GM19351 (cell line): ENCODE measurements at regions not wholly inside any gene's neighbourhood (a gene's known extent, or its start where the extent isn't known, plus 50 kb on each side); places are given as distances from the start of the nearest gene placed in this dataset.
A peak's percentile ranks its signal among the peaks of the same experiment; 100 is the strongest.

Source experiments
- ATAC-seq: cut with Tn5 transposase; IDR thresholded peaks from one replicate; pipeline ENCODE4 v1.9.1; 2021; ENCODE audit warnings: mild to moderate bottlenecking, moderate library complexity; ENCODE audit not compliant: unreplicated experiment

GRCh38 chrX:107502316-107502715 lies 52.9 kb downstream of the FRMPD3 start:
- no peak for ATAC-seq

DNA sequence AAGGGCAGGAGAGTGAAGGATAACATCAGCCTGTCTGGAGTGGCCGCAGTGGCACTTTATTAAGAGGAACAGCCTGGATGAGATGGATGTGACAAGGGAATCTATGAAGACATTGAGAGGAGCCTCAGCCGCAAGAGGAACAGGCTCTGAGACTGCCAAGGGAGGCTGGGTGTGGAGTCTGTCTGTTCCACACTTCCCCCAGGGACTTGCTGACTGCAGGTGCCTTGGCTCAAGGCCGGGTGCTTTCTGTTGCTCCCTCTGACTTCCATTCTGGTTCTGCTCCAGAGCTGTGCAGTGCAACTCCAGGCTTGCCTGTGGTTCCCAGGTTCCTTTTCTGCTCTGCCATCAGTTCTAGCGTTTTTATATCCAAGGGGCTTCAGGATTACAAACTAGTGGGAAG lies 54.6 kb downstream of the FRMPD3 start:
- no peak for ATAC-seq

DNA sequence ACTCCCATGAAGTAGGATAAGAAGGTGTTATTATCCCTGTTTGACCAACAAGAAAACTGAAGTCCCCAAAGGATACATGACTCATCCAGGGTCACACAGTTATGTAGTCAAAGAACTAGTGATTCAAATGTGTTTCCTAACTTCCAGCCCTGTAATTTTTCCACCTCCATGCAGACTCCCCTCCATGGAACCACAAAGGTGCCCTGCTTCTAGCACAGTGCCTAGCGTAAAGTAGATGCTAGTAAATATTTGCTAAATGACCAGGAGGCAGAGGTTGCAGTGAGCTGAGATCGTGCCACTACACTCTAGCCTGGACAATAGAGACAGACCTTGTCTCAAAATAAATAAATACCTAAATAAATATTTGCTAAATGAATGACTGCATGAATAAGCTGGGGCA lies 55.8 kb downstream of the FRMPD3 start:
- no peak for ATAC-seq

DNA sequence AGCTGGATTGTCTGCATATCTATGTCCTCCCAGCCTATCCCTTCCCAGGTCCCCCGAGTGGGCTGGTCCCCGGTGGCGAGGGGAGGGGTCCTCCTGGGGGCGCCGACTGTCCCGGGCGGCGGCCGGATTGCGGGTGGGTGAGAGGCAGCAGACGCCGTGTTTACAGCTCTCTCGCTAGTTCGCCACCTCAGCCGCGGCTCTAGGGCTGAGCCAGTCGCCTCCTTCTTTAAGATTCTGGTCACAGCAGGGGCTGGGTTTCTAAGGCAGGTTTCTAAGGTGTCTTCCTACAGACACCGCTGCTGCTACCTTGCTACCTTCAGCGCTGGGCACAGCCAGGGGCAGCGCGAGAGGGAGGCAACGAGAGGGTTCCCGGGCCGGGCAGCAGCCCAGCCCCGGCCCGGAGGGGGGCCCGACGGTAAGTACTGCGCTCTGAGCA lies 57.2 kb downstream of the FRMPD3 start:
- ATAC-seq, result no peak

GRCh38 chrX:107507093-107507743 lies 57.8 kb downstream of the FRMPD3 start:
- no peak for ATAC-seq

GRCh38 chrX:107507744-107508117 lies 58.3 kb downstream of the FRMPD3 start:
- ATAC-seq, result no peak

DNA sequence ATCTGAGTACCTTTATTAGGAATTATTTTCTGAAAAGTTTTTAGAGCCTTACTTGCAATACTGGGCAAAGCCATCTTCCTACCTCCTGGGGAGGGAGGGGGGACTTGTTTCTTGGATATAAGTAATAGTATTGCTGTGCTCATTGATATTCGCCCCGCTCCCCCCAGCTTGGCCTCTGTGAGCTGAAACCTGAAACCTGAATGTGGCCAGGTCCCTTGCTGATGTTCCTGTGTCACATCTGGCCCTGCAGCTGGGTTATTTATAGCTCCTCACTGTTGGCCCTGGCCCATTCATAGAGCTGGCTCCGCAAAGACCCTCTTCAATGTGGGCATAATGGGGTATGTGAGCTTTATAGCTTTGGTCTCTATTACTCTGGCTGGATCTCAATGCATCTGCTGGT lies 59.5 kb downstream of the FRMPD3 start:
- no peak for ATAC-seq

GRCh38 chrX:107514944-107515343 lies 65.5 kb downstream of the FRMPD3 start:
- ATAC-seq, result no peak

DNA sequence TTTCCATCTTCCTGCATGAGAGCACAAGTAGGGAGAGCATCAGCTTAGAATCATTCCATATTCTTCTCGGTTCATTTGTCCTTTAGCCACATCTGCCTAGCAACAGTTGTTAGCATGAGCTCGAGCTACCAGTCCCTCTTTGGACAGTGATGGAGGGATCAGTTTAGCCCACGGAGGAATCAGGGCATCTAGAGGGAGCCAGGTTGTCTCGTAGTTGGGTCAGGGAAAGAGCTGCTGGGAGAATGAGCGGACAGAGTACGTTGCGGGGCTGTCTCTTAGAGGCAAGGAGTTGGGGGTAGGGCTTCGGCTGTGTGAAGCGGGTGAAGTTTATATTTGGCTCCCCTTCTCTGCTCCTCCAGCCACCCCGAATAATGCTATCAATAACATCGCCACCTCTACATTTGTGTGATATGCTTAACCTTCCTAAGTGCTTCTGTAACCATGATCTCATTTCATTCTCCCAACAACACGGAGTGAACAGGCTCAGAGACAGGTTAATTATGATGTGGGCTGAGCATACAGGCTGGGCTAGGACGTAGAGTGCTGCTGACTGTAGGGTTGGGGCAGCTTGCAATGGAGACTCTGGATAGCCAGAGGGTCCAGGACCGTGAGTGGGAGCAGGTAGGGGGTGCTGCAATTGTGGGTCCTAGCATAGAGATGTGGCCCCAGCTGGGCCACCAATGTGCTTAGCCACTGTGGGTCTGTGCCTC lies 72.6 kb downstream of the FRMPD3 start:
- no peak for ATAC-seq

DNA sequence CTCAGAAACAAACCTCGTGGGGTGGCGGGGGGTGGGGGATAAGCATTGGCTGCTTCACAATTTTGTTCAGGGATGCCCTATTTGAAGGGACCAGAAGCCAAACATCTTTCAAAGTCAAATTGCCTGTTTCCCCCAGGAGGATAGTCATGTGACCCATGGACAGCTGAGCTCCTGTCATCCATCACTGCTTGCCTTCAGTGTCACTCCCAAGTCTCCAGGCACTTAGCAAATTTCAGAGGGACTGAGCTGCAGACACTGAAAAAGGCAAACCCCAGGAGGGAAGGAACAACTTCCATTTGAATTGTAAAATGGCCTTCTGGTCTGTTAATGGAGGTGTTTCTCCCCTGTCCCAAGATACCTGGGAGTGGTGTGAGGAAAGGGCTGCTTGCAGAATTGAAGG lies 73.4 kb downstream of the FRMPD3 start:
- no peak for ATAC-seq

GRCh38 chrX:107526141-107526540 lies 76.7 kb downstream of the FRMPD3 start:
- no peak for ATAC-seq

GRCh38 chrX:107530141-107530540 lies 80.7 kb downstream of the FRMPD3 start:
- no peak for ATAC-seq

DNA sequence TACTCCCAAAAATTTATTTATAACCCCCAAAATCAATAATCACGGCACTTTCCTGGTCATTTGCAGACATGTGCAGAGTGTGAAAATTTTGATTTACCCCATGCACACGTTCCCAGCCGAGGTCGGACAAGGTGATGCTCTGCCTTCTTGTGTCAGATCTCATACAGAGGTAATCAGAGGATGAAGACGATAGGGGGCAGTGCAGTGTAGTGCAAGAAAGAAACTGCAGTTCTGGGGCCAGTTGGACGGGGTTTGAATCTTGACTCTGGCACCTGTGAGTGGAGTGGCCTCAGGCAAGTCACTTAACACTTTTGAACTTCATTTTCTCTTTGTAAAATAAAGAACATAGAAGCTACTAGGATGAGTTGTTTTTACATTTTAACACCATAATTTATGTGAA lies 88.4 kb downstream of the FRMPD3 start:
- ATAC-seq, result peak; percentile 73

DNA sequence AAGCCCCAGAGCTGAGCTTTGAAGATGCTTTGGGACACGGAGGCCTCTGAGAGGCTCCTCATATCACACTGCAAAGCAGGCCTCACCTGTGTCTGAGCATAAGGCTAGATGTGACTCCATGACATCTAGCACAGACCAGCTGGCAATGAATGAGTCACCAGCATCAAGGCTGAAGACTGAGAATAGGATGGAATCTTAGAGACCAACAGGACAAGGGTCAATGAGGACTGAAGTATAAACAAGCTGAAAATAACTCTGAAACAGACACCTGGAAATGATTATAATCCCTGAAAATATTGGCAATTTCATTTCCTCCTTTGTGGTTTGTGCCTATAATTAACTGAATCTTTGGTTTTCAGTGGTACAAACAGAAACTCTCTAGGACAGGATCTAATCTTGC lies 87.1 kb upstream of the PRPS1 start:
- ATAC-seq, result no peak

GRCh38 chrX:107542040-107542439 lies 86.3 kb upstream of the PRPS1 start:
- ATAC-seq, result no peak

GRCh38 chrX:107542500-107542899 lies 85.8 kb upstream of the PRPS1 start:
- ATAC-seq, result no peak

GRCh38 chrX:107547621-107548020 lies 80.7 kb upstream of the PRPS1 start:
- no peak for ATAC-seq

DNA sequence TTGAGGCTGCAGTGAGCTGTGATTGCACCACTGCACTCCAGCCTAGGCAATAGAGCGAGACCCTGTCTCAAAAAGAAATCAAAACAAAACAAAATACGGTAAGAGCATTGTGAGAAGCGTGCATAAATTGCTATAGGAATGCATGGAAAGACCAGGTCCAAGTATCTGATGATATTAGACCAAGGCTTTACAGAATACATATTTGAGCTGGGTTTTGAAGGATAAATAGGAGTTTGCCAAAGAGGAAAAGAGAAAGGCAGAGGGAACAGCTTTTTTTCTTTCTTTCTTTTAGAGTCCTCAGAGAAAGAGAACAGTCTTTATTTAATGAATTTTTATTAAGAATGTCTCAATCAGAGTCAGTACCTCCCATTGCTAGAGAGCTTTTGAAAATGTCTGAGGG lies 79.5 kb upstream of the PRPS1 start:
- ATAC-seq, result no peak

DNA sequence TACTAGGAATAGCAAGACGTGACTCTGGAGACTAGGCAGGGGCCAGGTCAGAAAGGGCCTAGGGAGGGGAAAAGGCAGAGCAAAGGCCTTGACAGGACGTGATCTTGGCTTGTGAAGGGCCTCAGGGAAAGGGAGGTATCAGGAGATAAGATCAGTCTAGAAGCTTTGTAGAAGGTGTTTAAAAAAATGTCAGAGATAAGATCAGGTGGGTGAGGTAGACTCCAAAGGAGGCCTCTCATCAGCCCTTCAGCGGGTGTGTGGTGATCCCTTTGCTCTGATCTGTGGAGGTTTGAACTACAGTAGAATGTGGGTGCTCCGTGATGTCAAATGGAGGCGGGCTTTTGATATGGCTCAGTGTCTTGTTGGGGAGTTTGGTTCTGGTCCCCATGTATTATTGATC lies 78.8 kb upstream of the PRPS1 start:
- no peak for ATAC-seq

- no peak for ATAC-seq
Measured at GRCh38 chrX:107551546-107551945, 76.8 kb upstream of the PRPS1 start.

GRCh38 chrX:107552930-107553329 lies 75.4 kb upstream of the PRPS1 start:
- ATAC-seq, result no peak

- ATAC-seq, result no peak
Measured at GRCh38 chrX:107556967-107557366, 71.3 kb upstream of the PRPS1 start.

GRCh38 chrX:107559506-107559905 lies 68.8 kb upstream of the PRPS1 start:
- no peak for ATAC-seq
